Esophagus muscularis mucosa (tissue), 3 donors: ENCODE measurements at regions not wholly inside any gene's neighbourhood (a gene's known extent, or its start where the extent isn't known, plus 50 kb on each side); places are given as distances from the start of the nearest gene placed in this dataset.

Experiments
- CTCF ChIP-seq, 3 experiments: fragments of 200-600 bp in 2 of 3; fragments of 450-650 bp in 1 of 3; sonication (generic) in 2 of 3; IDR thresholded peaks; one replicate each; pipeline ENCODE4 v1.5.1; 2017 to 2019; ENCODE audit warnings: antibody characterized with exemption in 3 of 3, mild to moderate bottlenecking in 2 of 3, moderate library complexity in 1 of 3
- POLR2A ChIP-seq: fragments of 450-650 bp; IDR thresholded peaks from one replicate; pipeline ENCODE4 v1.6.1; 2017; ENCODE audit warnings: antibody characterized with exemption, moderate library complexity, mild to moderate bottlenecking, low read depth
- POLR2AphosphoS5 ChIP-seq, 2 donors: sonication (generic); formaldehyde crosslinking; IDR thresholded peaks; one replicate each; pipeline ENCODE4 v1.6.1; 2017; ENCODE audit warnings: antibody characterized with exemption in 2 of 2

GRCh38 chr6:37085198-37085597 is 79.7 kb downstream of the FGD2 start:
- no peak for TF ChIP-seq CTCF (IDR thresholded peaks at IDR 0.05)
- no peak for TF ChIP-seq POLR2A
- no peak for TF ChIP-seq POLR2AphosphoS5 (IDR thresholded peaks at IDR 0.05)
